ENCODE measurements at regions not wholly inside any gene's neighbourhood (a gene's known extent, or its start where the extent isn't known, plus 50 kb on each side); places are given as distances from the start of the nearest gene placed in this dataset.

GRCh38 chr6:122248844-122249243, 150.6 kb upstream of the HSF2 start:
- no peak overlapping the region for H3K4me3 ChIP-seq (ENCODE audit: low read depth, low read length)

GRCh38 chr6:122258839-122259238, 140.6 kb upstream of the HSF2 start:
- CTCF ChIA-PET: no interaction called here
- POLR2A ChIA-PET: no interaction called here

More at GRCh38 chr6:122248844-122249243, 150.6 kb upstream of the HSF2 start:
- ChIA-PET POLR2A (interaction anchor here (0.6 kb wide), 1 partner anchor 35 kb away, joined by 6 read pairs; no protein-coding TSS in a partner anchor), CTCF (interaction anchor here (0.6 kb wide), 1 partner anchor 58 kb away, joined by 3 read pairs; no protein-coding TSS in a partner anchor)
- H3K27ac ChIP-seq (ENCODE audit: extremely low read depth, low read depth, low read length): no peak overlapping the region
- no peaks in the 10 kb centered on the region for H3K36me3 ChIP-seq (ENCODE audit: control insufficient read depth in 2 of 2, insufficient read depth in 1 of 2, low read length in 2 of 2)
- no peak for TF ChIP-seq PRDM4 (tag by site-specific recombination; IDR thresholded peaks at IDR 0.05)
- no peaks in the 10 kb centered on the region for H3K9me3 ChIP-seq (ENCODE audit: control insufficient read depth, insufficient read depth, low read depth, low read length)
- H3K4me1 ChIP-seq (ENCODE audit: control insufficient read depth, insufficient read depth, low read length): no peaks in the 10 kb centered on the region

More at GRCh38 chr6:122258839-122259238, 140.6 kb upstream of the HSF2 start:
- H3K36me3 ChIP-seq (ENCODE audit: control insufficient read depth in 2 of 2, insufficient read depth in 1 of 2, low read length in 2 of 2): no peaks in the 10 kb centered on the region
- no peak overlapping the region for H3K27ac ChIP-seq (ENCODE audit: extremely low read depth, low read depth, low read length)
- no peaks in the 10 kb centered on the region for H3K4me1 ChIP-seq (ENCODE audit: control insufficient read depth, insufficient read depth, low read length)
- H3K9me3 ChIP-seq (ENCODE audit: control insufficient read depth, insufficient read depth, low read depth, low read length): no peaks in the 10 kb centered on the region
- TF ChIP-seq REPIN1 (tag by site-specific recombination; IDR thresholded peaks at IDR 0.05; ENCODE audit: low read depth) (no peak), ZIC2 (tag by site-specific recombination; IDR thresholded peaks at IDR 0.05) (no peak), ZNF335 (tag by site-specific recombination; conservative IDR thresholded peaks at IDR 0.05) (no peak), ZNF837 (tag by site-specific recombination; IDR thresholded peaks at IDR 0.05) (no peak), ZNF148 (tag by site-specific recombination; IDR thresholded peaks at IDR 0.05; ENCODE audit: borderline replicate concordance) (no peak), ZNF423 (tag by site-specific recombination; IDR thresholded peaks at IDR 0.05) (no peak), ZNF692 (tag by site-specific recombination; IDR thresholded peaks at IDR 0.05) (no peak), ZNF747 (tag by site-specific recombination; IDR thresholded peaks at IDR 0.05) (no peak), GLI2 (tag by site-specific recombination; IDR thresholded peaks at IDR 0.05; ENCODE audit: borderline replicate concordance, low read depth) (no peak), ZNF514 (tag by site-specific recombination; IDR thresholded peaks at IDR 0.05) (no peak), ZNF707 (tag by site-specific recombination; IDR thresholded peaks at IDR 0.05) (no peak), ZFP41 (tag by site-specific recombination; IDR thresholded peaks at IDR 0.05; ENCODE audit: borderline replicate concordance) (no peak), ZNF785 (tag by site-specific recombination; IDR thresholded peaks at IDR 0.05) (no peak), ZNF623 (tag by site-specific recombination; IDR thresholded peaks at IDR 0.05) (no peak), ZNF214 (tag by site-specific recombination; IDR thresholded peaks at IDR 0.05; ENCODE audit: borderline replicate concordance) (no peak), ZNF24 (tag by site-specific recombination; IDR thresholded peaks at IDR 0.05) (no peak), AEBP2 (tag by site-specific recombination; IDR thresholded peaks at IDR 0.05; ENCODE audit: borderline replicate concordance) (no peak)
- no peak overlapping the region for H3K4me3 ChIP-seq (ENCODE audit: low read depth, low read length)
